ENCODE measurements at regions not wholly inside any gene's neighbourhood (a gene's known extent, or its start where the extent isn't known, plus 50 kb on each side); places are given as distances from the start of the nearest gene placed in this dataset.

GRCh38 chr3:5725801-5726200 lies 538.3 kb downstream of the EDEM1 start:
- Mint-ChIP-seq H3K36me3 (no peaks in the 10 kb centered on the region), H3K27me3 (peaks cover 0 to 7% (median 0%) of the 10 kb centered on the region in 5 donors), H3K4me3 (no peak overlapping the region), H3K9me3 (peaks cover 0 to 18% (median 3%) of the 10 kb centered on the region in 9 donors), H3K4me1 (no peaks in the 10 kb centered on the region), H3K27ac (no peak overlapping the region)
- no peak for DNase-seq
- POLR2A ChIA-PET: no interaction called here
- ATAC-seq: no peak

DNA sequence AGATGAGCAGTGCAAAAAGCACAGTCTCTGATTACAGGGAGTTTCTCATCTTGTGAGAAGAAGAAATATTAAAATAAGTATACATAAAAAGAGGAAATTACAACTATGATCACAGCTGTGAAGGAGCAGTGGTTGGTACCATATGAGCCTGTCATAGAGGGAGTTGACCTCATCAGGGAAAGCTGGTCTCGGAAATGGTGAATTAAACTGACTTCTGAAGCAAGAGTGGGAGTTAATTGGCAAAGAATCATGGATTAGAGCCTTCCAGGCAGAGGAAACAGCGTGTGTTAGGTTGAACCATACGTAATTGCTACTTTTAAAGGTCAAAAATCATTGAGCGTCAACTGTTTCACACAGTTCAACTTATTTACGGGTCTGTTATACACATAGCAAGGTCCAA lies 539.1 kb downstream of the EDEM1 start:
- DNase-seq: no peak
- H3K36me3 Mint-ChIP-seq: no peaks in the 10 kb centered on the region
- no peaks in the 10 kb centered on the region for H3K4me1 Mint-ChIP-seq
- ATAC-seq: no peak
- H3K27ac Mint-ChIP-seq: no peak overlapping the region
- peaks cover 0 to 18% (median 3%) of the 10 kb centered on the region in 9 donors for H3K9me3 Mint-ChIP-seq
- H3K27me3 Mint-ChIP-seq: no peaks in the 10 kb centered on the region
- no peak overlapping the region for H3K4me3 Mint-ChIP-seq
- POLR2A ChIA-PET: no interaction called here

DNA sequence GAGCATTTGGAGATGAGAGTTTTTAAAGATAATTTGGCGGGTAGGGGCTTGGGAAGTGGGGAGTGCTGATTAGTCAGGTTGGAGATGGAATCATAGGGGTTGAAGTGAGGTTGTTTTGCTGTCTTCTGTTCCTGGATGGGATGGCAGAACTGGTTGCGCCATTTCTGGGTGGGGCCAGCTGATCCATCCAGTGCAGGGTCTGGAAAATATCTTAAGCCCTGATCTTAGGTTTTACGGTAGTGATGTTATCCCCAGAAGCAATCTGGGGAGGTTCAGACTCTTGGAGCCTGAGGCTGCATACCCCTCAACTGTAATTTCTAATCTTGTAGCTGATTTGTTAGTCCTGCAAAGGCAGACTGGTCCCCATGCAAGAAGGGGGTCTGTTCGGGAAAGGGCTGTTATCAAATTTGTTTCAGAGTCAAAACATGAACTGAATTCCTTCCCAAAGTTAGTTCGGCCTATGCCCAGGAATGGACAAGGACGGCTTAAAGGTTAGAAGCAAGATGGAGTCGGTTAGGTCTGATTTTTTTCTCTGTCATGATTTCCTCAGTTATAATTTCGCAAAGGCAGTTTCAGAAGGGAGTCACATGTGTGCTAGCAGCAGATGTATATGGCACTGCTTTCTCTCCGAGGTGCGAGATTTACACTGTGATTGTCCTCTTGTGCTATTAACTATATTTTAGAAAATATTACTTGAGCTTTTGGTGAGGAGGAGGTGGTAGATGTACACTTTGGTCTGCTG lies 540.4 kb downstream of the EDEM1 start:
- no peaks in the 10 kb centered on the region for H3K4me1 Mint-ChIP-seq
- no peak overlapping the region for H3K27ac Mint-ChIP-seq
- peaks cover 0 to 18% (median 3%) of the 10 kb centered on the region in 9 donors for H3K9me3 Mint-ChIP-seq

GRCh38 chr3:5729852-5730251 lies 542.3 kb downstream of the EDEM1 start:
- Mint-ChIP-seq H3K36me3 (no peaks in the 10 kb centered on the region), H3K9me3 (peaks cover 0 to 18% (median 3%) of the 10 kb centered on the region in 9 donors), H3K27ac (no peak overlapping the region), H3K4me3 (no peak overlapping the region), H3K4me1 (no peaks in the 10 kb centered on the region), H3K27me3 (peaks cover 0 to 4% (median 0%) of the 10 kb centered on the region in 5 donors)
- no peak for ATAC-seq
- DNase-seq: no peak
- POLR2A ChIA-PET: no interaction called here

More for the DNA sequence above, 540.4 kb downstream of the EDEM1 start:
- Mint-ChIP-seq H3K36me3 (no peaks in the 10 kb centered on the region), H3K27me3 (no peaks in the 10 kb centered on the region), H3K4me3 (no peak overlapping the region)
- no peak for ATAC-seq
- DNase-seq: no peak
- POLR2A ChIA-PET: no interaction called here

GRCh38 chr3:5731100-5731499 lies 543.6 kb downstream of the EDEM1 start:
- ATAC-seq (no peak), DNase-seq (no peak)
- Mint-ChIP-seq H3K27me3 (peaks cover 0 to 4% (median 0%) of the 10 kb centered on the region in 5 donors), H3K4me3 (no peak overlapping the region), H3K36me3 (no peaks in the 10 kb centered on the region), H3K4me1 (no peaks in the 10 kb centered on the region), H3K27ac (no peak overlapping the region), H3K9me3 (peaks cover 0 to 18% (median 3%) of the 10 kb centered on the region in 9 donors)
- POLR2A ChIA-PET: no interaction called here

GRCh38 chr3:5732081-5732480 lies 544.6 kb downstream of the EDEM1 start:
- POLR2A ChIA-PET: no interaction called here
- H3K4me1 Mint-ChIP-seq: no peaks in the 10 kb centered on the region
- peaks cover 0 to 8% (median 0%) of the 10 kb centered on the region in 5 donors for H3K27me3 Mint-ChIP-seq
- no peak overlapping the region for H3K27ac Mint-ChIP-seq
- no peak for DNase-seq
- peaks cover 0 to 10% (median 4%) of the 10 kb centered on the region in 9 donors for H3K9me3 Mint-ChIP-seq
- no peaks in the 10 kb centered on the region for H3K36me3 Mint-ChIP-seq
- H3K4me3 Mint-ChIP-seq: no peak overlapping the region
- ATAC-seq: no peak

- Mint-ChIP-seq H3K36me3 (no peaks in the 10 kb centered on the region), H3K27me3 (peaks cover 0 to 12% (median 0%) of the 10 kb centered on the region in 5 donors), H3K4me3 (no peak overlapping the region), H3K27ac (no peak overlapping the region), H3K4me1 (no peaks in the 10 kb centered on the region), H3K9me3 (peaks cover 0 to 3% (median 0%) of the 10 kb centered on the region in 9 donors)
- ATAC-seq: no peak
- no peak for DNase-seq
- POLR2A ChIA-PET: no interaction called here
Measured at GRCh38 chr3:5733995-5734394, 546.5 kb downstream of the EDEM1 start.

GRCh38 chr3:5735896-5736295 lies 548.4 kb downstream of the EDEM1 start:
- Mint-ChIP-seq H3K9me3 (peaks cover 0 to 10% (median 0%) of the 10 kb centered on the region in 9 donors), H3K27ac (no peak overlapping the region), H3K4me1 (no peaks in the 10 kb centered on the region), H3K27me3 (peaks cover 0 to 12% (median 0%) of the 10 kb centered on the region in 5 donors), H3K36me3 (no peaks in the 10 kb centered on the region), H3K4me3 (no peak overlapping the region)
- DNase-seq (no peak), ATAC-seq (no peak)
- POLR2A ChIA-PET: no interaction called here

DNA sequence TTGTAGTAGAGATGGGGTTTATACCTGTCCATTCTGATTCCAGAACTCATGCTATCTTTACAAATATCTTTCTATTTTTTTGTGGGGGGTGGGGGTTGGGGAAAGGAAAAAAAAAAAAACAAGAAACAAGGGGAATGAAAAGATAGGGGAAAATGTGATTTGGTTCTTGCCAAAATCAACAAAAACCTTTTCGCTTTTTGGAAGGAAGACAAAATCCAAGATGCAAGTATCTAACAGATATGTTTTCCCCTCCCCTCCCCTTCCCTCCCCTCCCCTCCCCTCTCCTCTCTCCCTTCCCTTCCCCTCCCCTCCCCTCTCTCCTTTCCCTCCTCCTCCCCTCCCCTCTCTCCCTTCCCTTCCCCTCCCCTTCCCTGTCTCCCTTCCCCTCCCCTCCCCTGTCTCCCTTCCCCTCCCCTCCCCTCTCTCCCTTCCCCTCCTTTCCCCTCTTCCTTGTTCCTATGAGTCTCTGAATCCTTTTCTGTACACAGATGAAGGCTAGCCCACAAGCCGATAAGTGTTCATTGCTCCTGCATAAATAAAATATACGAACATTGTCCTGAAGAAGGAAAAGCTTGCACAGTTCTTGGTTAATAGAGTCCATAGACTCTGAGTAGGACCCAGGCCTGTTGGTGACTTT lies 551.9 kb downstream of the EDEM1 start:
- peaks cover 0 to 11% (median 0%) of the 10 kb centered on the region in 9 donors for H3K9me3 Mint-ChIP-seq
- peaks cover 0 to 8% (median 0%) of the 10 kb centered on the region in 5 donors for H3K27me3 Mint-ChIP-seq
- no peak overlapping the region for H3K4me3 Mint-ChIP-seq
- no peaks in the 10 kb centered on the region for H3K4me1 Mint-ChIP-seq
- DNase-seq (no peak), ATAC-seq (no peak)
- no peaks in the 10 kb centered on the region for H3K36me3 Mint-ChIP-seq
- no peak overlapping the region for H3K27ac Mint-ChIP-seq
- POLR2A ChIA-PET: no interaction called here

DNA sequence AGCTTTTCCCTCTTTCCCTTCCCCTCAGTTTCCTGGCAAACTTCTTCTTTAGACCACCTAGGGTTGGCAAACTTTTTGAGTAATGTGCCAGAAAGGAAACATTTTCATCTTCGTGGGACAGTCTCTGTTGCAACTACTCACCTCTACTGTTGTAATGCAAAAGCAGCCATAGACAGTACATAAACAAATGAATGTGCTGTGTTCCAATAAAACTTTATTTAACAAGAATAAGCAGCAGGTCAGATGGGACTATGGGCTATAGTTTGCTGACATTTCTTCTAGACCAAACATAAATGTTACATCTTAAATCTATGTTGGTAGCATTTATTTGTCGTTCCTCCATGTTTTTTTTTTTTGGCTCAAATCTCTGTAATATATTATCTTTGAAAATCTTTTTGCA lies 552.4 kb downstream of the EDEM1 start:
- DNase-seq: no peak
- Mint-ChIP-seq H3K4me3 (no peak overlapping the region), H3K27me3 (peaks cover 0 to 8% (median 0%) of the 10 kb centered on the region in 5 donors), H3K9me3 (peaks cover 0 to 11% (median 0%) of the 10 kb centered on the region in 9 donors), H3K4me1 (no peaks in the 10 kb centered on the region), H3K27ac (no peak overlapping the region), H3K36me3 (no peaks in the 10 kb centered on the region)
- ATAC-seq: no peak
- POLR2A ChIA-PET: no interaction called here

GRCh38 chr3:5741017-5741416 lies 553.5 kb downstream of the EDEM1 start:
- DNase-seq: no peak
- peaks cover 0 to 9% (median 0%) of the 10 kb centered on the region in 5 donors for H3K27me3 Mint-ChIP-seq
- POLR2A ChIA-PET: no interaction called here
- H3K36me3 Mint-ChIP-seq: no peaks in the 10 kb centered on the region
- H3K4me1 Mint-ChIP-seq: no peaks in the 10 kb centered on the region
- no peak for ATAC-seq
- no peak overlapping the region for H3K4me3 Mint-ChIP-seq
- H3K9me3 Mint-ChIP-seq: peaks cover 0 to 11% (median 0%) of the 10 kb centered on the region in 9 donors
- H3K27ac Mint-ChIP-seq: no peak overlapping the region

- Mint-ChIP-seq H3K4me3 (no peak overlapping the region), H3K9me3 (peaks cover 0 to 18% (median 2%) of the 10 kb centered on the region in 9 donors), H3K36me3 (no peaks in the 10 kb centered on the region), H3K27me3 (peaks cover 0 to 12% (median 0%) of the 10 kb centered on the region in 5 donors), H3K4me1 (peaks cover 0 to 6% (median 0%) of the 10 kb centered on the region in 4 donors), H3K27ac (no peak overlapping the region)
- ATAC-seq: no peak
- POLR2A ChIA-PET: no interaction called here
- DNase-seq: no peak
Measured at GRCh38 chr3:5750091-5750490, 562.6 kb downstream of the EDEM1 start.

DNA sequence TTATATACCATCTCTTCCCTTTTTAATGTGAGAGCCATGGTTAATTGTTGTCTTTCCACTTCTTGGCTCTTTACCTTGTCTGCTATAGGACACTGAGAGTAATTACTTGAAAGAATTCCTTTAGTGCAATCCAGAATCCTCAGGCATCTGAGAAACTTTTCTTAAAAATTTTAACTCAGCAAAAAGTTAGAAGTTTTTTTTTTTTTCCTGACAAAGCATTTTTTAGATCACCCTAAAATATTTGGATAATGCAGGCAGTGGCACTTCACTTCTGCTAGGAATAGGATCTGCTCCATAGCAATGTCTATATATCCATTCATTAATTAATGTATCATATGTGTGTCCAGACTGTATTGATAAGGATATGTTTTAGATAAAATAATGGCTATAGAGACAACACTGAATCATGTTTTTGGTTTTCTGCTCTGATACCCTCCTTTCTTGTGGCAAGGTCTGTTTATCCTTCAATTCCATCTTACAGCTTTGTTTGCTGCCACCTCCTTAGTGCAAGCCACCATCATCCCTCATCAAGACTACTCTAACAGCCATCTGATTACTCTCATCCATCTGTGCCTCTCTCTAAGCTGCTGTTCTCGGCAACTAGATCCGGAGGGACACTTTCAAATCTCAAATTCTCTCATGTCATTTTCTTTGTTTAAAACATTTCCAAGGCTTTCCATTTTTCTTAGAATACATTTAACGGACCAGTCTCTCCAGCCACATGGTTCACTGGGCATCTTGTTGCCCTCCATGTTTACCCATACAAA lies 563.5 kb downstream of the EDEM1 start:
- Mint-ChIP-seq H3K4me3 (no peak overlapping the region), H3K9me3 (peaks cover 0 to 18% (median 2%) of the 10 kb centered on the region in 9 donors), H3K27me3 (peaks cover 0 to 12% (median 3%) of the 10 kb centered on the region in 5 donors), H3K4me1 (peaks cover 0 to 6% (median 0%) of the 10 kb centered on the region in 4 donors), H3K36me3 (no peaks in the 10 kb centered on the region), H3K27ac (no peak overlapping the region)
- ATAC-seq: no peak
- POLR2A ChIA-PET: no interaction called here
- DNase-seq: no peak

All from naive thymus-derived CD8-positive, alpha-beta T cell (primary cell).